Smooth muscle cell (in vitro differentiated cells): ENCODE measurements at regions not wholly inside any gene's neighbourhood (a gene's known extent, or its start where the extent isn't known, plus 50 kb on each side); places are given as distances from the start of the nearest gene placed in this dataset.

Experiments used
- DNase-seq: peaks from one replicate; lab custom pipeline; 2025; ENCODE audit not compliant: unreplicated experiment; lab: John Stamatoyannopoulos, UW
- H2AFZ ChIP-seq: fragments of 200-600 bp; sonication (generic); 2 replicates; pipeline ENCODE4 v1.6.0; 2016; ENCODE audit warnings: antibody characterized with exemption, low read depth, mild to moderate bottlenecking
- H3F3A ChIP-seq: fragments of 200-600 bp; sonication (generic); 2 replicates; pipeline ENCODE4 v1.6.0; 2017; ENCODE audit warnings: antibody characterized with exemption, low read depth
- H3K27ac ChIP-seq: fragments of 200-600 bp; sonication (generic); 2 replicates; pipeline ENCODE4 v1.5.1; 2016; ENCODE audit warnings: low read depth, mild to moderate bottlenecking
- H3K27me3 ChIP-seq: fragments of 200-600 bp; sonication (generic); 2 replicates; pipeline ENCODE4 v1.6.1; 2016; ENCODE audit warnings: low read depth, mild to moderate bottlenecking
- H3K36me3 ChIP-seq: fragments of 200-600 bp; sonication (generic); 2 replicates; pipeline ENCODE4 v1.5.1; 2016; ENCODE audit warnings: low read depth
- H3K4me1 ChIP-seq: fragments of 200-600 bp; sonication (generic); 2 replicates; pipeline ENCODE4 v1.5.1; 2016; ENCODE audit warnings: low read depth
- H3K4me2 ChIP-seq: fragments of 200-600 bp; sonication (generic); 2 replicates; pipeline ENCODE4 v1.6.0; 2016; ENCODE audit warnings: mild to moderate bottlenecking
- H3K4me3 ChIP-seq: fragments of 200-600 bp; sonication (generic); 2 replicates; pipeline ENCODE4 v1.5.1; 2016; ENCODE audit warnings: mild to moderate bottlenecking
- H3K79me2 ChIP-seq: fragments of 200-600 bp; sonication (generic); 2 replicates; pipeline ENCODE4 v1.6.0; 2016; ENCODE audit warnings: low read depth, mild to moderate bottlenecking
- H3K9ac ChIP-seq: fragments of 200-600 bp; sonication (generic); 2 replicates; pipeline ENCODE4 v1.6.0; 2016; ENCODE audit warnings: low read depth
- H3K9me3 ChIP-seq: fragments of 200-600 bp; sonication (generic); replicated peaks from 2 replicates; pipeline ENCODE4 v1.5.1; 2016; ENCODE audit warnings: low read depth
- H4K20me1 ChIP-seq: fragments of 200-600 bp; sonication (generic); 2 replicates; pipeline ENCODE4 v1.6.0; 2016; ENCODE audit warnings: low read depth
- WGBS: methylation state at CpG from one replicate; pipeline ENCODE4 v1.1.7; 2016; ENCODE audit warnings: low lambda C conversion rate; 5-methylcytosine and 5-hydroxymethylcytosine counted together
- TF ChIP-seq, protein P1 (sequence below): fragments of 200-600 bp; sonication (generic); IDR thresholded peaks from 2 replicates; pipeline ENCODE4 v1.5.1; 2017; ENCODE audit warnings: borderline replicate concordance, mild to moderate bottlenecking, antibody characterized with exemption; ENCODE audit not compliant: insufficient read depth, poor library complexity, severe bottlenecking

DNA sequence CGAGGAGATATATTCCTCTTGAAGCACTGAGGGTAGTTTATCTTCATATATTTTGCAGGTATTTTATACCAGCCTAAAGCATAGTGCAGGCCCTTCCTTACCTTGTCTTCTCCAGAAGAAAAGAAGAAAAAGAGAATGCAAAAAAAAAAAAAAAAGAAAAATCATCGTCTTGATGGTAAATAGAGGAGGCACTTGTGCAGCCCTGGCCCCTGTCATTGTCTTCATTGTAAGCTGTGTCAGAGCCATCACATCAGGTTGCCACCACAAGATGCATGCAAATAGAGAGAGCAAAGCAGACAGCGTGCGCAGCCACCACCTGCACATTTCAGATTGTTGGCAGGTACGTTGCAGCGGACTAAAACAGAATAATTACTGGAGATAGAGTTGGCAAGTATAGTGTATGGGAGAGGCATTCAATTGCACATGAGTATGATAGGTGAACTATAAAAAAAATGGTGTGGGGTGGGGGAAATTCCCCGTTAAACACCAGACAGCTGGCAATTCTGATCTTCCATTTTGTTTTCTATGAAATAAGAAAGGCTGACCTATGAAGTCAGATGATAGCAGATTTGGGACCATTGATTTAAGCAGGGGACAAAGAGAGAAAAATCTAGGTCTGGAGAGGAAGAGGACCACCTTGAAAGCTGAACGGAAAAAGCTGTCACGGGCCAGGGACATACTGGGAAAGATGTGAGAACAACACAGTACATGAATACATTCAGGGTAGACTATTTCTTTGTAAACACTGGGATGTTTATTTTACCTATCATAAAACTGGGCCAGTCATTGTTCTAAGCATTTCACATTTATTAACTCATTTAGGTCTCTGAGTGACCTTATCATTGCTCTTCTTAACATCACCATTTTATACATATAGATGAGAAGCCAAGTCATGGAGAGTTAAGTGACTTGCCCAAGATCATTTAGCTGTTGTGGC is 306.3 kb upstream of the SP8 start:
- Histone ChIP-seq H3F3A (no peaks in the 10 kb centered on the region), H3K27ac (no peak overlapping the region), H3K4me2 (no peak overlapping the region), H2AFZ (no peak overlapping the region), H3K79me2 (no peaks in the 10 kb centered on the region), H4K20me1 (no peaks in the 10 kb centered on the region), H3K36me3 (no peaks in the 10 kb centered on the region), H3K4me1 (no peaks in the 10 kb centered on the region), H3K9ac (no peak overlapping the region), H3K9me3 (no peaks in the 10 kb centered on the region), H3K4me3 (no peak overlapping the region), H3K27me3 (no peaks in the 10 kb centered on the region)
- 91% methylated on average over 9 of the region's 9 CpGs for WGBS
- TF ChIP-seq, protein P1, sequence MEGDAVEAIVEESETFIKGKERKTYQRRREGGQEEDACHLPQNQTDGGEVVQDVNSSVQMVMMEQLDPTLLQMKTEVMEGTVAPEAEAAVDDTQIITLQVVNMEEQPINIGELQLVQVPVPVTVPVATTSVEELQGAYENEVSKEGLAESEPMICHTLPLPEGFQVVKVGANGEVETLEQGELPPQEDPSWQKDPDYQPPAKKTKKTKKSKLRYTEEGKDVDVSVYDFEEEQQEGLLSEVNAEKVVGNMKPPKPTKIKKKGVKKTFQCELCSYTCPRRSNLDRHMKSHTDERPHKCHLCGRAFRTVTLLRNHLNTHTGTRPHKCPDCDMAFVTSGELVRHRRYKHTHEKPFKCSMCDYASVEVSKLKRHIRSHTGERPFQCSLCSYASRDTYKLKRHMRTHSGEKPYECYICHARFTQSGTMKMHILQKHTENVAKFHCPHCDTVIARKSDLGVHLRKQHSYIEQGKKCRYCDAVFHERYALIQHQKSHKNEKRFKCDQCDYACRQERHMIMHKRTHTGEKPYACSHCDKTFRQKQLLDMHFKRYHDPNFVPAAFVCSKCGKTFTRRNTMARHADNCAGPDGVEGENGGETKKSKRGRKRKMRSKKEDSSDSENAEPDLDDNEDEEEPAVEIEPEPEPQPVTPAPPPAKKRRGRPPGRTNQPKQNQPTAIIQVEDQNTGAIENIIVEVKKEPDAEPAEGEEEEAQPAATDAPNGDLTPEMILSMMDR = no peak
- no peak for DNase-seq

DNA sequence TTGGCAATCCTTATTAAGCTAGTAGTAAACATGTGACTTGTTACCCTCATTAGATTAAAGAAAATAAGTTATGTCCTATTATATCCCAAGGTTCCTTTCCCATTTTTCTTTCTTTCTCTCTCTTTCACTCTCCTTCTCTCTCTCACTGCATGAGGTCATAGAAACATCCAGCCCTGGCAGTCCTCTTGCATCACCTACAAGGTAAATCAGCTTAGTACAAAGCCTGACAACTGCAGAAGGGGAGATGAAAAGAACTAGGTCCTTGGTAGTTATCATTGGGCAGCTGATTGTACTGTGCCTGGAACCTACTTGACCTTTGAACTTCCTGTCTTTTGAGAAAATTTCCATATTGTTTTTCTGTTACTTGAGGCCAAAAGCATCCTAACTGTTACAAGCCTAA is 307.9 kb upstream of the SP8 start:
- Histone ChIP-seq H3K27ac (no peak overlapping the region), H3K4me1 (no peaks in the 10 kb centered on the region), H3K36me3 (no peaks in the 10 kb centered on the region), H3F3A (no peaks in the 10 kb centered on the region), H3K79me2 (no peaks in the 10 kb centered on the region), H3K9ac (no peak overlapping the region), H3K4me3 (no peak overlapping the region), H4K20me1 (no peaks in the 10 kb centered on the region), H2AFZ (no peak overlapping the region), H3K27me3 (no peaks in the 10 kb centered on the region), H3K4me2 (no peak overlapping the region), H3K9me3 (no peaks in the 10 kb centered on the region)
- TF ChIP-seq, protein P1 = no peak
- no peak for DNase-seq

- H2AFZ ChIP-seq = no peak overlapping the region
- H3K4me1 ChIP-seq = no peaks in the 10 kb centered on the region
- no peaks in the 10 kb centered on the region for H3K79me2 ChIP-seq
- no peaks in the 10 kb centered on the region for H3K9me3 ChIP-seq
- 83% methylated on average over 1 of the region's 1 CpG for WGBS
- DNase-seq = no peak
- no peak overlapping the region for H3K27ac ChIP-seq
- H3K36me3 ChIP-seq = no peaks in the 10 kb centered on the region
- H3K4me2 ChIP-seq = no peak overlapping the region
- no peaks in the 10 kb centered on the region for H4K20me1 ChIP-seq
- H3K4me3 ChIP-seq = no peak overlapping the region
- H3F3A ChIP-seq = no peaks in the 10 kb centered on the region
- TF ChIP-seq, protein P1 = no peak
- no peak overlapping the region for H3K9ac ChIP-seq
- H3K27me3 ChIP-seq = no peaks in the 10 kb centered on the region
Observed at GRCh38 chr7:21099432-21099831, 312.7 kb upstream of the SP8 start.

DNA sequence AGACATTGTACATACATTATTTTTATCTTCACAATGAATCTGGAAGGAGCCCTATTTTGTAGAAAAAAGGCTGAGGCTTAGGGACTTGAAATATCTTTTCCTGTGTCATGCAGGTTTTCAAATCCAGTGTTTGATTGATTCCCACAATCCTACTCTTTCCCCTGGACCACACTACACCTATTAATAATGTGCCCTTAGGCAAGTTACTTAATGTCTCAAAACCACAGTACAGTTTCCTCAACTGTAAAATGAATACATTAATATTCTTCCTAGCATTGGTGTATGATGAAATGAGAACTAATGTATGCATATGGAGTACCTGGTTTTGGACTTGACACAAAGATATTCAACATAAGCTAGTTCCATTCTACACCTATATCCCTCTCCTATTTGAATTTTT is 313.3 kb upstream of the SP8 start:
- no peaks in the 10 kb centered on the region for H3K27me3 ChIP-seq
- H3K79me2 ChIP-seq = no peaks in the 10 kb centered on the region
- H3K27ac ChIP-seq = no peak overlapping the region
- H3K4me1 ChIP-seq = no peaks in the 10 kb centered on the region
- H3K36me3 ChIP-seq = no peaks in the 10 kb centered on the region
- H3K4me2 ChIP-seq = no peak overlapping the region
- no peak overlapping the region for H2AFZ ChIP-seq
- H3K9me3 ChIP-seq = no peaks in the 10 kb centered on the region
- H3K9ac ChIP-seq = no peak overlapping the region
- H4K20me1 ChIP-seq = no peaks in the 10 kb centered on the region
- DNase-seq = no peak
- H3K4me3 ChIP-seq = no peak overlapping the region
- TF ChIP-seq, protein P1 = no peak
- no peaks in the 10 kb centered on the region for H3F3A ChIP-seq
